Panc1 (cell line): ENCODE measurements at regions not wholly inside any gene's neighbourhood (a gene's known extent, or its start where the extent isn't known, plus 50 kb on each side); places are given as distances from the start of the nearest gene placed in this dataset.

ENCODE experiments used
- ATAC-seq: fragments of 200-7000 bp; cut with Tn5 transposase; 2 replicates; pipeline ENCODE4 v1.9.1; 2020; ENCODE audit warnings: mild to moderate bottlenecking, moderate library complexity
- BruUV-seq: library from RNA; stranded (reverse); fragments of 400-500 nt; replicated peaks from 2 replicates; lab custom pipeline; 2021; lab: Mats Ljungman, UMichigan
- CTCF ChIA-PET: fragments of 300-600 bp; sonication (Branson Sonifier 250); formaldehyde crosslinking; loops from one replicate; lab custom pipeline; 2022; ENCODE audit warnings: antibody characterized with exemption; lab: Charles Lee
- POLR2A ChIA-PET: fragments of 300-600 bp; sonication (Branson Sonifier 250); formaldehyde crosslinking; loops from one replicate; lab custom pipeline; 2022; ENCODE audit warnings: antibody characterized with exemption; lab: Charles Lee
- DNase-seq: peaks from one replicate; pipeline ENCODE4 v3.0.0-alpha.2; 2010; ENCODE audit warnings: low read depth, low spot score
- H3K27ac ChIP-seq: 2 replicates; pipeline ENCODE4 v1.5.1; 2011; ENCODE audit warnings: mild to moderate bottlenecking, low read length, inconsistent platforms
- H3K27me3 ChIP-seq: fragments of 200-500 bp; sonication (Bioruptor generic); 2 replicates; pipeline ENCODE4 v1.6.0; 2014; ENCODE audit warnings: low read length, inconsistent platforms; ENCODE audit not compliant: control insufficient read depth, insufficient read depth
- H3K36me3 ChIP-seq: fragments of 200-500 bp; sonication (Bioruptor generic); 2 replicates; pipeline ENCODE4 v1.5.1; 2014; ENCODE audit warnings: inconsistent platforms, mild to moderate bottlenecking, low read length, moderate library complexity; ENCODE audit not compliant: control insufficient read depth, insufficient read depth
- H3K4me1 ChIP-seq: 2 replicates; pipeline ENCODE4 v1.5.1; 2011; ENCODE audit warnings: inconsistent platforms, mild to moderate bottlenecking, low read length, moderate library complexity; ENCODE audit not compliant: control insufficient read depth, insufficient read depth
- H3K4me3 ChIP-seq, 2 experiments: 2 replicates each; pipeline ENCODE4 v1.5.1; 2011 to 2012; ENCODE audit warnings: low read depth in 2 of 2, low read length in 2 of 2, mild to moderate bottlenecking in 2 of 2, inconsistent platforms in 1 of 2, moderate library complexity in 1 of 2
- H3K9me3 ChIP-seq: fragments of 200-500 bp; sonication (Bioruptor generic); 2 replicates; pipeline ENCODE4 v1.5.1; 2014; ENCODE audit warnings: low read depth, mild to moderate bottlenecking, inconsistent platforms, low read length, moderate library complexity; ENCODE audit not compliant: control insufficient read depth, insufficient read depth
- CTCF ChIP-seq: fragments of 450-650 bp; IDR thresholded peaks from 2 replicates; pipeline ENCODE4 v1.5.1; 2017; ENCODE audit warnings: mild to moderate bottlenecking
- POLR2AphosphoS5 ChIP-seq: IDR thresholded peaks from 2 replicates; pipeline ENCODE4 v1.6.1; 2012; ENCODE audit warnings: mild to moderate bottlenecking, low read depth, low read length, moderate library complexity
- REST ChIP-seq, 2 experiments: IDR thresholded peaks; 2 replicates each; pipeline ENCODE4 v1.6.1; 2011 to 2012; ENCODE audit warnings: low read depth in 2 of 2, control low read depth in 1 of 2, low read length in 1 of 2, mild to moderate bottlenecking in 1 of 2, moderate library complexity in 1 of 2; ENCODE audit not compliant: insufficient read depth in 1 of 2
- SIN3A ChIP-seq: IDR thresholded peaks from 2 replicates; pipeline ENCODE4 v1.6.1; 2012; ENCODE audit warnings: low read depth, mild to moderate bottlenecking, low read length, moderate library complexity, borderline replicate concordance; ENCODE audit not compliant: insufficient read depth
- TCF7L2 ChIP-seq: IDR thresholded peaks from 2 replicates; pipeline ENCODE4 v1.6.1; 2011; ENCODE audit warnings: mild to moderate bottlenecking, low read depth, low read length, inconsistent platforms
- in situ Hi-C: cut with HindIII; loops from 2 replicates; pipeline ENCODE4 v1.10.0; 2016; ENCODE audit warnings: low sequenced_read_pairs, low pct_unique_long_range_greater_than_20kb
- intact Hi-C: fragments of 100-400 bp; cut with micrococcal nuclease; formaldehyde crosslinking; loops from one replicate; pipeline ENCODE4 v1.10.0; 2022; ENCODE audit not compliant: unreplicated experiment

- H3K4me3 ChIP-seq = no peak overlapping the region
- in situ Hi-C loops (no loop called here), intact Hi-C loops (no loop called here)
- no peaks in the 10 kb centered on the region for H3K36me3 ChIP-seq
- H3K4me1 ChIP-seq = no peaks in the 10 kb centered on the region
- ChIA-PET POLR2A (no interaction called here), CTCF (no interaction called here)
- H3K9me3 ChIP-seq = no peaks in the 10 kb centered on the region
- peaks cover 4% of the 10 kb centered on the region; the same call in 1 of the 2 replicates for H3K27me3 ChIP-seq
- DNase-seq (no peak), ATAC-seq (no peak)
- BruUV-seq = no TSS peak
- TF ChIP-seq REST (IDR thresholded peaks at IDR 0.05; ENCODE audit: insufficient read depth in 1 of 2, low read depth in 2 of 2, low read length in 1 of 2) (no peak), TCF7L2 (no peak), SIN3A (no peak), POLR2AphosphoS5 (no peak), CTCF (no peak)
- no peak overlapping the region for H3K27ac ChIP-seq
Measured at GRCh38 chr2:129896226-129897100, 83.0 kb upstream of the RAB6C start.

GRCh38 chr2:129901754-129902415, 77.6 kb upstream of the RAB6C start:
- H3K27me3 ChIP-seq = 0 out of 2 replicates have a peak, but pooled peaks cover 2% of the 10 kb centered on the region
- no peaks in the 10 kb centered on the region for H3K36me3 ChIP-seq
- no peak overlapping the region for H3K27ac ChIP-seq
- TF ChIP-seq POLR2AphosphoS5 = no peak
- TF ChIP-seq REST (IDR thresholded peaks at IDR 0.05; ENCODE audit: insufficient read depth in 1 of 2, low read depth in 2 of 2, low read length in 1 of 2) = no peak
- TF ChIP-seq SIN3A = no peak
- TF ChIP-seq TCF7L2 = no peak
- TF ChIP-seq CTCF = no peak
- DNase-seq (no peak), ATAC-seq (no peak)
- intact Hi-C loops (no loop called here), in situ Hi-C loops (no loop called here)
- BruUV-seq = no TSS peak
- ChIA-PET CTCF (no interaction called here), POLR2A (no interaction called here)
- no peaks in the 10 kb centered on the region for H3K9me3 ChIP-seq
- H3K4me1 ChIP-seq = no peaks in the 10 kb centered on the region
- H3K4me3 ChIP-seq = no peak overlapping the region
